ENCODE measurements at regions not wholly inside any gene's neighbourhood (a gene's known extent, or its start where the extent isn't known, plus 50 kb on each side); places are given as distances from the start of the nearest gene placed in this dataset.

DNA sequence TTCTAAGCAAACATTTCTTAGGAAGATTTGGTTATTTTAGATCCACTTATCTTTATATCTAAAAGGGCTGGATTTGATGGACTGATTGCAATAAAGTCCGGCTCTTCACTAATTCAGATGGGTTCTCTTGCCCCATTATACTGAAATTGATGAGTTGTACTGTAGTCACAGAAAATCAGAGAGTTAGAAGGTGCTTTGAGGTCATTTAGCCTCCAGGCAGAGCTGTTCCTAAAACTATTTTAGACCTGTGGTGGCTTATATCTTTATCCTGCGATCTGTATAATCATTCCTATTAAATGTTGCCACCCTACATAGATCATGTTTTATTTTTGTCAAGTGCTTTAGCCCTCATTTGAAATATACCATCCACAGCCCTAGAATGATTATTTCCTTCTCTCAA, 61.3 kb upstream of the ATXN1 start:
- TF ChIP-seq, protein P1, sequence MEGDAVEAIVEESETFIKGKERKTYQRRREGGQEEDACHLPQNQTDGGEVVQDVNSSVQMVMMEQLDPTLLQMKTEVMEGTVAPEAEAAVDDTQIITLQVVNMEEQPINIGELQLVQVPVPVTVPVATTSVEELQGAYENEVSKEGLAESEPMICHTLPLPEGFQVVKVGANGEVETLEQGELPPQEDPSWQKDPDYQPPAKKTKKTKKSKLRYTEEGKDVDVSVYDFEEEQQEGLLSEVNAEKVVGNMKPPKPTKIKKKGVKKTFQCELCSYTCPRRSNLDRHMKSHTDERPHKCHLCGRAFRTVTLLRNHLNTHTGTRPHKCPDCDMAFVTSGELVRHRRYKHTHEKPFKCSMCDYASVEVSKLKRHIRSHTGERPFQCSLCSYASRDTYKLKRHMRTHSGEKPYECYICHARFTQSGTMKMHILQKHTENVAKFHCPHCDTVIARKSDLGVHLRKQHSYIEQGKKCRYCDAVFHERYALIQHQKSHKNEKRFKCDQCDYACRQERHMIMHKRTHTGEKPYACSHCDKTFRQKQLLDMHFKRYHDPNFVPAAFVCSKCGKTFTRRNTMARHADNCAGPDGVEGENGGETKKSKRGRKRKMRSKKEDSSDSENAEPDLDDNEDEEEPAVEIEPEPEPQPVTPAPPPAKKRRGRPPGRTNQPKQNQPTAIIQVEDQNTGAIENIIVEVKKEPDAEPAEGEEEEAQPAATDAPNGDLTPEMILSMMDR (IDR thresholded peaks at IDR 0.05; ENCODE audit: low read depth, low read length, poor library complexity, severe bottlenecking): no peak
- no peak for TF ChIP-seq EZH2phosphoT487 (IDR thresholded peaks at IDR 0.05; ENCODE audit: borderline replicate concordance, low read length)
